A549 (cell line): ENCODE measurements at regions not wholly inside any gene's neighbourhood (a gene's known extent, or its start where the extent isn't known, plus 50 kb on each side); places are given as distances from the start of the nearest gene placed in this dataset.

Experiments
- CBX2 ChIP-seq: fragments of 200-600 bp; sonication (generic); IDR thresholded peaks from 2 replicates; pipeline ENCODE4 v1.6.1; 2016; ENCODE audit warnings: low read depth, mild to moderate bottlenecking, borderline replicate concordance
- EHMT2 ChIP-seq: fragments of 200-600 bp; sonication (generic); IDR thresholded peaks from 2 replicates; pipeline ENCODE4 v1.6.1; 2016; ENCODE audit warnings: antibody characterized with exemption, low read depth, mild to moderate bottlenecking, moderate library complexity
- ESRRA ChIP-seq: fragments of 150-350 bp; IDR thresholded peaks from 2 replicates; pipeline ENCODE4 v1.6.1; 2014; ENCODE audit warnings: mild to moderate bottlenecking, low read length, borderline replicate concordance
- HES2 ChIP-seq: fragments of >200 bp; sonication (Bioruptor Twin); formaldehyde crosslinking; IDR thresholded peaks from 2 replicates; pipeline ENCODE4 v1.6.1; 2016
- NR3C1 ChIP-seq: fragments of >200 bp; sonication (Bioruptor Twin); formaldehyde crosslinking; IDR thresholded peaks from 3 replicates; pipeline ENCODE4 v1.6.1; 2017
- PBX3 ChIP-seq: IDR thresholded peaks from 2 replicates; pipeline ENCODE4 v1.6.1; 2012
- PHF8 ChIP-seq: fragments of 200-600 bp; sonication (generic); IDR thresholded peaks from 2 replicates; pipeline ENCODE4 v1.6.1; 2016; ENCODE audit warnings: low read depth, mild to moderate bottlenecking, antibody characterized with exemption, moderate library complexity, borderline replicate concordance
- RAD21 ChIP-seq, 2 experiments: fragments of >200 bp in 1 of 2; sonication (Bioruptor Twin) in 1 of 2; formaldehyde crosslinking in 1 of 2; IDR thresholded peaks in 1 of 2; conservative IDR thresholded peaks in 1 of 2; 2 replicates in 1 of 2; 3 replicates in 1 of 2; pipeline ENCODE4 v1.6.1; 2012 to 2018; ENCODE audit warnings: inconsistent platforms in 1 of 2
- TF ChIP-seq, protein P1 (sequence below): IDR thresholded peaks from 2 replicates; pipeline ENCODE4 v1.6.1; 2012
- TF ChIP-seq, protein P2 (sequence below): fragments of 200-600 bp; sonication (generic); IDR thresholded peaks from 2 replicates; pipeline ENCODE4 v1.6.1; 2016; ENCODE audit warnings: antibody characterized with exemption, mild to moderate bottlenecking, moderate library complexity
- TF ChIP-seq, protein P3 (sequence below): fragments of >200 bp; sonication (Bioruptor Twin); formaldehyde crosslinking; IDR thresholded peaks from 3 replicates; pipeline ENCODE4 v1.5.1; 2016
- TF ChIP-seq, protein P4 (sequence below): fragments of 450-650 bp; IDR thresholded peaks from 2 replicates; pipeline ENCODE4 v1.6.1; 2014; ENCODE audit warnings: antibody characterized with exemption

DNA sequence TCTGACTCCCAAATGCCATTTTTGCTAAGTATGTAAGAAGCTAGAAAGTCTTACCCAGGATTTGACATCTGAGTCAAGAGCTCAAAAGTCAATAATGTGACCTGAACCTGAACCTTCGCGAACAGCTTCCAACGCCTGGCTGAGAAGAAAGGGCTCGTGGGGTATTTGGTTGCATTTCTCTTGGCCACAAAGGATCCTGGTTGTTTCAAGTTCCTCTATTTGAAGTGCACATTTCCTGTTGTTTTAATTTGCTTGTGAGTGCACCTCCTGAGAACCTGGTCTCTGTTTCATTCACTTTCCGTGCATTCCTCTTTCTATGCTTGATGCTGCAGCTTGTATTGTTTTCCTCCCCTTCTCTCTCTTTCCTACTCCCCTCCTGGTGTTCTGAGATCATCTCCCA lies 212.5 kb downstream of the FOXA2 start:
- TF ChIP-seq, protein P1, sequence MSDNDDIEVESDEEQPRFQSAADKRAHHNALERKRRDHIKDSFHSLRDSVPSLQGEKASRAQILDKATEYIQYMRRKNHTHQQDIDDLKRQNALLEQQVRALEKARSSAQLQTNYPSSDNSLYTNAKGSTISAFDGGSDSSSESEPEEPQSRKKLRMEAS: no peak
- TF ChIP-seq, protein P2, sequence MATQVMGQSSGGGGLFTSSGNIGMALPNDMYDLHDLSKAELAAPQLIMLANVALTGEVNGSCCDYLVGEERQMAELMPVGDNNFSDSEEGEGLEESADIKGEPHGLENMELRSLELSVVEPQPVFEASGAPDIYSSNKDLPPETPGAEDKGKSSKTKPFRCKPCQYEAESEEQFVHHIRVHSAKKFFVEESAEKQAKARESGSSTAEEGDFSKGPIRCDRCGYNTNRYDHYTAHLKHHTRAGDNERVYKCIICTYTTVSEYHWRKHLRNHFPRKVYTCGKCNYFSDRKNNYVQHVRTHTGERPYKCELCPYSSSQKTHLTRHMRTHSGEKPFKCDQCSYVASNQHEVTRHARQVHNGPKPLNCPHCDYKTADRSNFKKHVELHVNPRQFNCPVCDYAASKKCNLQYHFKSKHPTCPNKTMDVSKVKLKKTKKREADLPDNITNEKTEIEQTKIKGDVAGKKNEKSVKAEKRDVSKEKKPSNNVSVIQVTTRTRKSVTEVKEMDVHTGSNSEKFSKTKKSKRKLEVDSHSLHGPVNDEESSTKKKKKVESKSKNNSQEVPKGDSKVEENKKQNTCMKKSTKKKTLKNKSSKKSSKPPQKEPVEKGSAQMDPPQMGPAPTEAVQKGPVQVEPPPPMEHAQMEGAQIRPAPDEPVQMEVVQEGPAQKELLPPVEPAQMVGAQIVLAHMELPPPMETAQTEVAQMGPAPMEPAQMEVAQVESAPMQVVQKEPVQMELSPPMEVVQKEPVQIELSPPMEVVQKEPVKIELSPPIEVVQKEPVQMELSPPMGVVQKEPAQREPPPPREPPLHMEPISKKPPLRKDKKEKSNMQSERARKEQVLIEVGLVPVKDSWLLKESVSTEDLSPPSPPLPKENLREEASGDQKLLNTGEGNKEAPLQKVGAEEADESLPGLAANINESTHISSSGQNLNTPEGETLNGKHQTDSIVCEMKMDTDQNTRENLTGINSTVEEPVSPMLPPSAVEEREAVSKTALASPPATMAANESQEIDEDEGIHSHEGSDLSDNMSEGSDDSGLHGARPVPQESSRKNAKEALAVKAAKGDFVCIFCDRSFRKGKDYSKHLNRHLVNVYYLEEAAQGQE: no peak
- TF ChIP-seq, protein P3, sequence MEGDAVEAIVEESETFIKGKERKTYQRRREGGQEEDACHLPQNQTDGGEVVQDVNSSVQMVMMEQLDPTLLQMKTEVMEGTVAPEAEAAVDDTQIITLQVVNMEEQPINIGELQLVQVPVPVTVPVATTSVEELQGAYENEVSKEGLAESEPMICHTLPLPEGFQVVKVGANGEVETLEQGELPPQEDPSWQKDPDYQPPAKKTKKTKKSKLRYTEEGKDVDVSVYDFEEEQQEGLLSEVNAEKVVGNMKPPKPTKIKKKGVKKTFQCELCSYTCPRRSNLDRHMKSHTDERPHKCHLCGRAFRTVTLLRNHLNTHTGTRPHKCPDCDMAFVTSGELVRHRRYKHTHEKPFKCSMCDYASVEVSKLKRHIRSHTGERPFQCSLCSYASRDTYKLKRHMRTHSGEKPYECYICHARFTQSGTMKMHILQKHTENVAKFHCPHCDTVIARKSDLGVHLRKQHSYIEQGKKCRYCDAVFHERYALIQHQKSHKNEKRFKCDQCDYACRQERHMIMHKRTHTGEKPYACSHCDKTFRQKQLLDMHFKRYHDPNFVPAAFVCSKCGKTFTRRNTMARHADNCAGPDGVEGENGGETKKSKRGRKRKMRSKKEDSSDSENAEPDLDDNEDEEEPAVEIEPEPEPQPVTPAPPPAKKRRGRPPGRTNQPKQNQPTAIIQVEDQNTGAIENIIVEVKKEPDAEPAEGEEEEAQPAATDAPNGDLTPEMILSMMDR: no peak
- no peak for TF ChIP-seq NR3C1
- no peak for TF ChIP-seq PHF8
- TF ChIP-seq EHMT2: no peak
- TF ChIP-seq ESRRA: no peak
- no peak for TF ChIP-seq PBX3
- no peak for TF ChIP-seq RAD21 (conservative IDR thresholded peaks at IDR 0.05 in 1 of 2, IDR thresholded peaks at IDR 0.05 in 1 of 2)
- TF ChIP-seq, protein P4, sequence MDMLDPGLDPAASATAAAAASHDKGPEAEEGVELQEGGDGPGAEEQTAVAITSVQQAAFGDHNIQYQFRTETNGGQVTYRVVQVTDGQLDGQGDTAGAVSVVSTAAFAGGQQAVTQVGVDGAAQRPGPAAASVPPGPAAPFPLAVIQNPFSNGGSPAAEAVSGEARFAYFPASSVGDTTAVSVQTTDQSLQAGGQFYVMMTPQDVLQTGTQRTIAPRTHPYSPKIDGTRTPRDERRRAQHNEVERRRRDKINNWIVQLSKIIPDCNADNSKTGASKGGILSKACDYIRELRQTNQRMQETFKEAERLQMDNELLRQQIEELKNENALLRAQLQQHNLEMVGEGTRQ: no peak
- TF ChIP-seq HES2: no peak
- no peak for TF ChIP-seq CBX2
